SHP77 (cell line): ENCODE measurements at regions not wholly inside any gene's neighbourhood (a gene's known extent, or its start where the extent isn't known, plus 50 kb on each side); places are given as distances from the start of the nearest gene placed in this dataset.

Experiments used
- DNase-seq, 2 experiments: peaks; one replicate each; lab custom pipeline; 2025; lab: John Stamatoyannopoulos, UW

- DNase-seq = no peak
These were observed 162.0 kb downstream of the TM9SF2 start for GRCh38 chr13:99663185-99663825.

- no peak for DNase-seq
These were observed 161.4 kb downstream of the TM9SF2 start for GRCh38 chr13:99662678-99663077.

- no peak for DNase-seq
These were observed 160.5 kb downstream of the TM9SF2 start for GRCh38 chr13:99661791-99662190.

- no peak for DNase-seq
These were observed 158.7 kb downstream of the TM9SF2 start for GRCh38 chr13:99659866-99660554.

GRCh38 chr13:99659226-99659625 is 158.0 kb downstream of the TM9SF2 start:
- no peak for DNase-seq

GRCh38 chr13:99658261-99658991 is 157.2 kb downstream of the TM9SF2 start:
- peak; percentile 63 to 70 for DNase-seq

- no peak for DNase-seq
These were observed 156.6 kb downstream of the TM9SF2 start for GRCh38 chr13:99657848-99658260.

- no peak for DNase-seq
These were observed 155.6 kb downstream of the TM9SF2 start for GRCh38 chr13:99656844-99657381.

GRCh38 chr13:99656092-99656745 is 154.9 kb downstream of the TM9SF2 start:
- peak; percentile 68 to 88 for DNase-seq

GRCh38 chr13:99655351-99656091 is 154.2 kb downstream of the TM9SF2 start:
- no peak for DNase-seq

- no peak for DNase-seq
These were observed 152.8 kb downstream of the TM9SF2 start for GRCh38 chr13:99654076-99654475.

GRCh38 chr13:99653526-99653925 is 152.3 kb downstream of the TM9SF2 start:
- DNase-seq = no peak

GRCh38 chr13:99652901-99653300 is 151.6 kb downstream of the TM9SF2 start:
- no peak for DNase-seq

- DNase-seq = no peak
These were observed 150.9 kb downstream of the TM9SF2 start for GRCh38 chr13:99652141-99652540.

- no peak for DNase-seq
These were observed 149.7 kb downstream of the TM9SF2 start for GRCh38 chr13:99651016-99651415.

GRCh38 chr13:99650410-99650809 is 149.1 kb downstream of the TM9SF2 start:
- DNase-seq = no peak

GRCh38 chr13:99648927-99649326 is 147.7 kb downstream of the TM9SF2 start:
- DNase-seq = no peak

- no peak for DNase-seq
These were observed 146.9 kb downstream of the TM9SF2 start for GRCh38 chr13:99648066-99648665.

- no peak for DNase-seq
These were observed 146.3 kb downstream of the TM9SF2 start for GRCh38 chr13:99647596-99647985.

GRCh38 chr13:99646866-99647595 is 145.8 kb downstream of the TM9SF2 start:
- no peak for DNase-seq
